Activated CD4-positive, alpha-beta T cell treated with anti-CD3 and anti-CD28 coated beads, Interleukin-2, Interleukin-6, amounts not matched to agents 100 ng/mL and 50 ng/mL, durations not matched to agents 16 hours and 8 hours (primary cell): ENCODE measurements at regions not wholly inside any gene's neighbourhood (a gene's known extent, or its start where the extent isn't known, plus 50 kb on each side); places are given as distances from the start of the nearest gene placed in this dataset.
"Not testable (repeated sequence)": the region's sequence is repeated elsewhere in the genome, so short reads cannot be mapped to it uniquely, and the experiment has no call there.

Experiments
- DNase-seq: peaks from one replicate; pipeline ENCODE4 v3.0.0-alpha.2; 2020

GRCh38 chrX:28408017-28408723 is 179.1 kb upstream of the IL1RAPL1 start:
- DNase-seq: no peak

DNA sequence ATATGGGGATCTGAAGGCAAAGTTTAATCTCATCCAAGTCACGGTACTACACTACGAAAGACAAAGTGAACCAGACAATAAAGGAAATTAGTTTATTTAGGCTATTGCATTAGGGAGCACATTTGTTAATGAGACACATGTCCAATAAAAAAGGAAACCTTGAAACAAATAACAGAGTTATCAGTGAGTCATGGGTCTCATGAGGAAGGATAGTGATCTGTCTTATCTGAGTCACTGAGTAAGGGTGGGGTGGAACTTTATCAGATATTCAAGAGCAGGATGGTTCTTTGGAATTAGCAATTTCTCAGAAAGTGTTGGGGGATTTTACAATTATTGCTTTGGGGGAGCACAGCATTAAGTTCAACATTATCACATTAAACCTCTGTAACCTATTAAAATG is 188.9 kb upstream of the IL1RAPL1 start:
- DNase-seq: no peak

DNA sequence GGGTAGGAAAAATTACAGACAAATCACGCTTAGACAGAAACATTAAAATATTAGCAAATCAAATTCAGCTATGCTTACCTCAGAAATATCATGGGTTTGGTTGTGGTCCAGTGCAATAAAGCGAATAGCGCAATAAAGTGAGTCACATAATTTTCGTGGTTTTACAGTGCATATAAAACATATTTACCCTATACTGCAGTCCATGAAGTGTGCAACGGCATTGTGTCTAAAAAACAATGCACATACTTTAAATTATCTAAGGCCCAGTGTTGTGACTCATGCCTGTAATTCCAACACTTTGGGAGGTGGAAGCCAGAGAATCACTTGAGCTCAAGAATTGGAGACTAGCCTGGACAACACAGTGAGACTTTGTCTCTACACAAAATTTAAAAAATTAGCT is 195.7 kb upstream of the IL1RAPL1 start:
- DNase-seq: no peak

DNA sequence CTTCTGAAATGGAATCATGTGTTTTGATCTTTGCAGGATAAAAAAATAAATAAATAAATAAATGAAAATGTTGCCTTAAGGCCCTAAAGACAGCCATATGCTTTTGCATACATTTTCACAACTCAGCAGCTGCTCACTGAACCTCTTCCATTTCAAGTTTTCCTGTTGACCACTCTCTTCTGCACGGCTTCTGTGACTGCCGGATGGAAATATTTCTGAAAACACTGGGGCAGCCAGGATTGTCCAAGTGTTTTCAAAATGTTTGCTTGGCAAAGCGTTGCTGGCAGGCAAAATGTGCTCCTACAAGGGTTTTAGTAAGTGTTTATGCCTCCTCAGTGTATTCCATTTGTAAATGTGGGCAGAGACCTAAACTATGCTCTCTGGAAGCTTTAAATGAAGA is 208.1 kb upstream of the IL1RAPL1 start:
- no peak for DNase-seq

GRCh38 chrX:28367649-28368048 is 219.6 kb upstream of the IL1RAPL1 start:
- DNase-seq: not testable (repeated sequence)

DNA sequence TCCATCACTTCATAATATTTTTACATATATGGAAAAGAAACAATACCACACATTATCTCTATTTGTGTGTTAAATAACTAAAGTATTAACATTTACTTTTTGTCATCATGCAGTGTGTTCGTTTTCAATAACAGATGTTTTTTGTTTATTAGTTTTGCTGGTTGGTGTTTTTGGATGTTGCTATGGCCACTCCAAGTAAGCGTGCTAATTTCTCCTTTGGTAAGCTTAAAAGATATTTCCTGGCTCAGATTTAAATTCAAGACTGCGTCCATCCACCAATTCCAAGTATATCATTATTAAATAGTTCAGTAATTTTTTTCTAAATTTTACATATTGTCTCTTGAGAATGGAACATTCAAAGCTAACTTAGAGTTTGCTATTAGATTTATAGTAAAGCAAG is 235.4 kb upstream of the IL1RAPL1 start:
- no peak for DNase-seq

GRCh38 chrX:28349888-28350287 is 237.4 kb upstream of the IL1RAPL1 start:
- no peak for DNase-seq

- DNase-seq: no peak
Measured at GRCh38 chrX:28347476-28347875, 239.8 kb upstream of the IL1RAPL1 start.

DNA sequence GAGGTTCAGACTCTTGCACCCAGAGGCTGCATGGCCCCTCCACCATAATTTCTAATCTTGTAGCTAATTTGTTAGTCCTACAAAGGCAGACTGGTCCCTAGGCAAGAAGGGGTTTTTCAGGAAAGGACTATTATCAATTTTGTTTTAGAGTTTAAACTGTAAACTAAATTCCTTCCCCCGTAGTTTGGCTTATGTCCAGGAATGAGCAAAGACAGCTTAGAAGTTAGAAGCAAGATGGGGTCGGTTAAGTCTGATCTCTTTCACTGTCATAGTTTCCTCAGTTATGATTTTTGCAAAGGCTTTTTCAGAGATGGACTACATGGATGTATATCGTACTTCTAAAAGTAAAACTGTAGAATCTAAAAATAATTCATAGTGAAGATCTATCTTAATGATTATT is 258.1 kb upstream of the IL1RAPL1 start:
- no peak for DNase-seq

DNA sequence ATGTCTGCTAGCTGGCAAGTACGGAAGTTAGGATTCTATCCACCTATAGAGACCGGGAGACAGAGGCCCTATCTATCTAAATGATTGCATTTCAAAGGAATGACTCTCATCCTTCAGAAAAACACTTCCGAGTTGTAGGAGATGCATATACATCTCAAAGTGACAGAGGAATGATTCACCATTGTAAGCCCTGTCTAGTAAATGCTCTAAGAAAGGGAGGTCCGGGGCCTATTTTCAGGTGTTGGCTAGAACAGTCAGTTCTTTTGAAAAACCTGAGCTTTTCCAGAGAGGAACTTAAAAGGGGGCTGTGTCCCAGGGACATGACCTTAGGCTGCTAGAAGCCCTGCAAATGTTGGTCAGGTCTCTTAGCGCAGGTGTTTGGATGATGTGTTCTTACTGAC is 262.9 kb upstream of the IL1RAPL1 start:
- no peak for DNase-seq

DNA sequence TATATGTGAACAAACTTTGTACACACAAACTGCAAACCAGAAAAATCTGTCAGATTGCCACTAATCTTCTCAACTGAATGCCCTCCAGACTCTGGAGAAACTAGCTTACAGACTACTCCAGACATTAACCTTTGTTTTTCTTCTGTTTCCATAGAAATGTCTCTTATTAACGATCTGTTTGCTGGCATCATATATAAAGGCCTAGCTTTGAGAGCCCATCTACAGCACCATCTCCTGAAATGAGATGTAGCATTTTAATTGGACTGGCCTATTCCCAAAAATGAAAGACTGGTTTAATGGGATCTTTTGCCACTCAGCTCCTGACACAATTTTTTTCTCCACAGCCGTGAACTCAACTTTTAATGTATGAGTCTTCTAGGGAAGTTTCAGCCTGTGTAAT is 266.0 kb upstream of the IL1RAPL1 start:
- DNase-seq: no peak

DNA sequence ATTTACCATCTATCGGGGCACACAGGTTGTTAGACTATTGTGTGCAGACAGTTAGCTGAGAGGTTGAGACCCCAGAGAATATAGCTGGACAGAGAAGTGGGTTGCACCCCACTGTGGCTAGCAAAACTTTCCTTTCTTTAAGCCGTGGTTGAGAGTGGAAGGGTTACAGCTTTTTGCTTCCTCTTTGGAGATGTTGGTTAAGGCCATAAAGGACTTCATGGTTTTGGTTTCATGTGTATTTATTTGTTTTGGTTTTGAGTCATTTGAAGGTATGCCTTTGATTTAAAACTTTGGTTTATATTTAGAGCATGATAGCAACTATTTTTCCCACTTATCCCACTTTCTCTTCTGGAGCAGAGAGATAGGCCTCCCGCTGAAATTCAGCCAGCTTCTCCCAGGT is 274.3 kb upstream of the IL1RAPL1 start:
- DNase-seq: no peak

DNA sequence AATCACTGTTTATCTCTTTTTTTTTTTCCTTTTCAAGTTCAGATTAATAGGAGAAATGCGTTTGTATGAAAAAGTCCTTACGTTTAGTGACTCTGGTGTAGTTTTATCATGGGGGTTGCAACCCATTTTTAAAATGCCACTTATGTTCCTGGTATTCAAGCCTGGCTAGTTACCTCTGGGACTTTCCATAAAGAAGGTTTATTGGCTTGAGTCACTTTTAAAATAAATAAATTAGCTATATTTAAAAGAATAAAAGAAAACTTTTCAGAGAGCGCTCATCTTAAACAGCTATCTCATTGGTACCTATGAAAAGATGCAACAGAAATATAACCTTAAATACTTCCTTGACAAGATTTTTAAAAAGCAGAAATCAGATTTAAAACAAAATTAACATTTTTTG is 275.0 kb upstream of the IL1RAPL1 start:
- no peak for DNase-seq

DNA sequence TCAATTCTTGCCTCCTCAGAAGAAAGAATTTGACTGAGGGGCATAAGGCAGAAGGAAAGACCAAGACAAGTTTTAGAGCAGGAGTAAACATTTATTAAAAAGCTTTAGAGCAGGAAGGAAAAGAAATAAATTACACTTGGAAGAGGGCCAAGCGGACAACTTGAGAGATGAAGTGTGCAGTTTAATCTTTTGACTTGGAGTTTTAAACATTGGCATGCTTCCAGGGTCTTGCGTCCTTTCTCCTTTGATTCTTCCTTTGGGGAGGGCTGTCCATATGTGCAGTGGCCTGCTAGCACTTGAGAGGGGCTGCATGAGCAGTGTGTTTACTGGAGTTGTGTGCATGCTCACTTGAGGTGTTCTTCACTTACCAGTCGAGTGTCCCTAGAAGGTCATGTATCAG is 275.8 kb upstream of the IL1RAPL1 start:
- DNase-seq: no peak

GRCh38 chrX:28303486-28303885 is 283.8 kb upstream of the IL1RAPL1 start:
- no peak for DNase-seq

GRCh38 chrX:28278726-28279125 is 297.5 kb upstream of the DCAF8L1 start:
- no peak for DNase-seq

DNA sequence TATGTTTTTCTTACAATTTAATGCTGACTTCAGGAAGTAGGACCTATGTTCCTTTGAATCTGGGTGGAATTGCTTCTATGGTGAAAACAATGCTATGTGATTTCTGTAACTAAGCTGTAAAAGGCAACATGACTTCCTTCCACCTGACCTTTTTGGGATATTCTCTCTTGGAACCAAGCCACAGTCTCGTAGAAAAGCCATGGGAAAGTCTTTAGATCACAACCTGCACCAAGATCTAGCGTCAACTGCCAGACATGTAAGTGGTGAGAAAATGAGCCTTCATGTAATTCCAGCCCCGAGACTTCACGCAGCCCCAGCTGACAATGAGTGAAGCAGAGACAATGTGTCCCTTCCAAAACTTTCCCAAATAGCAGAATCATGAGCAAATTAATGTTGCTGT is 297.0 kb upstream of the DCAF8L1 start:
- DNase-seq: no peak

DNA sequence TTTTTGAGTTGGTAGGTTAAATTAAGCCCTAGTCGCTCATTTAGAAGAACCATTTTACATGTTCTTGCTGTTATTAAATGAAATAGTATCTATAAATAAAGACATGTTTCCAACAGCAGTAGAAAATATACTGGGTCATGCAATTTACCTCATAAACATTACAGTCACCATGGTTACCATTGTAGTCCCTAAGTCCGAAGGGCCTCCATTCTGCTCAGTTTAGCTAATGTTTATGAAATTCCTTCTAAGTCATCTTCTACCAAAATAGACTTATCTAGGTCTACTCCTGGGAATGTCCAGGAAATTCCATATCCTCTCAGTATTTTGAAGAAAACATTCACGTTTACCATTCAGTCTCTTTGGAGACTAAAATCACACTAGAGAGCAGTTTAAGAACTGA is 292.5 kb upstream of the DCAF8L1 start:
- no peak for DNase-seq

GRCh38 chrX:28246675-28247074 is 265.4 kb upstream of the DCAF8L1 start:
- DNase-seq: no peak

- DNase-seq: no peak
Measured at GRCh38 chrX:28229217-28229616, 248.0 kb upstream of the DCAF8L1 start.

DNA sequence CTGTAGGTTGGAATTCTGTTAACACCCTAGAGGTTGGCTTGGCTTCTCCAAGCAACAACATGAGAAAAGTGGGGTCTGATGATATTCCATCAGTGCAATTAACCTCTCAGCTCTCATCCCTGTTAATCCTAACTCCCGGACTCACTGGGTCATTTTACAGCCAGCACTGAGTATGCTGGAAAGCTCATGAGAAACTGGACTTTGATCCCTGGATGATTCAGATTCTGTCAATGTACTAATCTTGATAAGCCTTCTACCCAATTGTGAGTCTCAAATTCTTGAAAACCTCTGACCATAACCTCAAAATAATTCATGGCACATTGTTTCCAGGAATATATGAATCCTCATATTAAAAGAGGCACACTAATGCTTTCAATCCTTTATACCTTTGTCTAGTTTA is 244.3 kb upstream of the DCAF8L1 start:
- no peak for DNase-seq

DNA sequence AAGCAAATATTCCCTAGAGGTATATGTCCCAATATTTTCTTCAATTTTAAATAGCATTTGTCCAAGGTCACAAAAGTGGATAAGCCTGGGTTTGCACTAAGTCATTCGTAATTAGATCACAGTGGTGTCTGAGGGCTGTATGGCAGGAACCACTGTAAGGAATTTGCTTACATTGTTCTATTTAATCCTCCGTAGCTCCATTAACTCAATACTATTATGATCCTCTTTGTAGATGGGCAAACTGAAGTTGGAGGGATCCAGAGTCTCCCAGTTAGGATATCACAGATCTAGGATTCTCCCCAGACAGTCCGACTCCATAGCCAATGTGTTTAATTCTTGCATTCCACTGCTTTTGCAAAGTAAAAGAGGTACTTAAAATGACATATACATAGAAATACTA is 242.7 kb upstream of the DCAF8L1 start:
- DNase-seq: no peak

GRCh38 chrX:28223469-28223868 is 242.2 kb upstream of the DCAF8L1 start:
- no peak for DNase-seq

DNA sequence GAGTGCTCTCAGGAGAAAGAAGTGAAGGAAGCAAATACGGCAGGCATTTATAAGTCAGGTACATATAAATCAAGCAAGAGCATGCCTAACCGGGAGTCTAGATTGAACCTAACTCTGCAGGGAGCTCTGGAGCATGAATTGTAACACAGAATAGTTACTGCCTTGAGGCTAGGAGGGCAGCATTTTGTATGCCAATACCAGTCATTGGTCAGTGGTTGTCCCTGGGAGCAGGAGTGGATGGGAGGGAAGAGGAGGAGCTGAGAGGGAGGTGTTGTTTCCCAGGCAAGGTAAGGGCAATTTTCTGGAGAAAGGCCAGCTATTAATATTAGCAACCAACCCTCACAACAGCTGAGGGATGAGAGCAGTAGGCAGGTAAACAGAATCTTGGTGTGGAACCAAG is 224.7 kb upstream of the DCAF8L1 start:
- no peak for DNase-seq

- DNase-seq: no peak
Measured at GRCh38 chrX:28205126-28205525, 223.9 kb upstream of the DCAF8L1 start.

- DNase-seq: no peak
Measured at GRCh38 chrX:28189011-28189410, 207.8 kb upstream of the DCAF8L1 start.
